Tibial artery (tissue), 4 donors: ENCODE measurements at regions not wholly inside any gene's neighbourhood (a gene's known extent, or its start where the extent isn't known, plus 50 kb on each side); places are given as distances from the start of the nearest gene placed in this dataset.

Source experiments
- DNase-seq, 2 donors: peaks; one replicate each; pipeline ENCODE4 v3.0.0-alpha.2; 2019
- H3K27ac ChIP-seq, 2 donors: fragments of 200-600 bp; sonication (generic) in 1 of 2; 1 replicate in 1 of 2; 2 replicates in 1 of 2; pipeline ENCODE4 v1.5.1; 2018 to 2019; ENCODE audit warnings: mild to moderate bottlenecking in 1 of 2
- H3K27me3 ChIP-seq, 2 donors: fragments of 200-600 bp; sonication (generic) in 1 of 2; one replicate each; pipeline versions ENCODE4 v1.5.1 to v1.6.0; 2016 to 2019
- H3K36me3 ChIP-seq, 3 donors: fragments of 200-600 bp; sonication (generic) in 2 of 3; one replicate each; pipeline ENCODE4 v1.5.1; 2016 to 2019; ENCODE audit warnings: mild to moderate bottlenecking in 2 of 3
- H3K4me1 ChIP-seq, 4 donors: fragments of 200-600 bp; sonication (generic) in 2 of 4; 1 replicate in 3 of 4; 2 replicates in 1 of 4; pipeline ENCODE4 v1.5.1; 2016 to 2019
- H3K4me3 ChIP-seq, 2 donors: fragments of 200-600 bp; sonication (generic) in 1 of 2; 1 replicate in 1 of 2; 2 replicates in 1 of 2; pipeline ENCODE4 v1.5.1; 2018 to 2019; ENCODE audit warnings: mild to moderate bottlenecking in 2 of 2
- H3K9me3 ChIP-seq, 3 donors: fragments of 200-600 bp; sonication (generic) in 1 of 3; one replicate each; pipeline ENCODE4 v1.5.1; 2016 to 2019
- CTCF ChIP-seq, 2 experiments: fragments of 200-600 bp in 1 of 2; fragments of 450-650 bp in 1 of 2; IDR thresholded peaks; one replicate each; pipeline ENCODE4 v1.5.1; 2017 to 2019; ENCODE audit warnings: antibody characterized with exemption in 2 of 2, mild to moderate bottlenecking in 1 of 2, moderate library complexity in 1 of 2
- intact Hi-C: fragments of 100-400 bp; cut with DNase I; formaldehyde crosslinking; loops from one replicate; pipeline ENCODE4 v1.15.0; 2023; ENCODE audit warnings: low total_unique reads

DNA sequence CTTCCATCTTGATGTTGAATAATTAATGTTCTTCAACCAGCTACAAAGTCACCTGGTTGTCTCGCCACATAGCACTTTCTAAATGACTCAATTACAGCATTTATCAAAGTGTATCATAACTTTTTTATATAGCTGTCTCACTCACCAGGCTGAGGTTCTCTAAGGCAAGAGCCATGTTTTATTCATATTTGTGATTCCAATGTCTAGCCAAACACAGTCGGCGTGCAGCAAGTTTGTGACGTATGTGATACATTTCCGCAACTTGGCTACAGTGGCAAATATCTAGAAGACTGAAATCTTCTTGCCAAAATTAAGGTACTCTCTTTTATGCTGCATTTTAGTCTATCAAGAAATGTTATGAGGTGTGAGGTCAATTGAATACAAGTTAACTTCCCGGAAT is 94.2 kb upstream of the WASF3 start:
- peaks cover 0 to 17% (median 7%) of the 10 kb centered on the region in 4 donors for H3K4me1 ChIP-seq
- H3K9me3 ChIP-seq = no peaks in the 10 kb centered on the region
- H3K4me3 ChIP-seq = no peak overlapping the region
- no peak for DNase-seq
- no peak overlapping the region for H3K27ac ChIP-seq
- TF ChIP-seq CTCF (IDR thresholded peaks at IDR 0.05) = no peak
- intact Hi-C loops = no loop called here
- no peaks in the 10 kb centered on the region for H3K36me3 ChIP-seq
- no peaks in the 10 kb centered on the region for H3K27me3 ChIP-seq

DNA sequence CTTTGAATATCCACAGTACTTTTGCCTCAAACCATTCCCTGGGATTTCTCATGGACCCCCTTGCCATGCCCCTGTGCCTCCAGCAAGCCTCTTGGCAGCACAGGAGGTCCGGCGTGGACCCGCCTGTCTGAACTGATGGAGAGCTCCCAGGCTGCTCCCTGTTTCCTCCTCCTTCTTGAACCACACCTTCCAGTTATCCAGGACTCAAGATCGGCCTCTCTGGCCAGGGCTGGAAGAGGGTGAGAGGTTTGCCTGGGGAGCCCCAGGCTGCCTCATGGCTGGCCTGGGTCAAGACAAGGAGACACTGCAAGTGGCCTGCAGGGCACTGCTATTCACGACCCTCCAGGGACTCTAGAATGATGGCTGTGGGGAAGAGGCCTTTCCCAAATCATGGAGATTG is 93.6 kb upstream of the WASF3 start:
- Histone ChIP-seq H3K9me3 (no peaks in the 10 kb centered on the region), H3K4me1 (peaks cover 0 to 12% (median 5%) of the 10 kb centered on the region in 4 donors), H3K4me3 (no peak overlapping the region), H3K27ac (no peak overlapping the region), H3K27me3 (no peaks in the 10 kb centered on the region), H3K36me3 (no peaks in the 10 kb centered on the region)
- no peak for TF ChIP-seq CTCF (IDR thresholded peaks at IDR 0.05)
- intact Hi-C loops = no loop called here
- no peak for DNase-seq

DNA sequence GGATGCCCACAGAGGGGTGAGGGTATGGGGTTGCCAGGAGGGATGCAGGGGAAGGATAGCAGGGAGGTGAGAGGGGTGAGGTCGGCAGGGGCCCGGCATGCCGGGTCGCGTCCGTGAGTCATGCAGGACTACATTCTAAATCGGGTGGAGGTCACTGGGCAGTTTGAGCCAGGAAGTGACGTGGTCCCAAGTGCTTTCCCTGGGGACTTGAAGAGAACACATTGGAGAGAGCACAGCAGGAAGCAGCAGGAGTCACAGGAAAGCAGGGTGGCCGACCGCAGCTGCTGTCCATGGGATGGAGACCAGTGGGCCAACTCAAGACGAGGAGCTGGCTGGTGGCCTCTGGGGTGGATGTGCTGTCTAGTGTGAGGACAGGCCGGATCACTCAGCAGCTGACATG is 92.0 kb upstream of the WASF3 start:
- no peak for DNase-seq
- H3K9me3 ChIP-seq = no peaks in the 10 kb centered on the region
- intact Hi-C loops = loop anchor here (5.0 kb wide), 1 partner anchor 667 kb away; no protein-coding TSS in a partner anchor
- no peaks in the 10 kb centered on the region for H3K27me3 ChIP-seq
- no peak overlapping the region for H3K4me3 ChIP-seq
- H3K4me1 ChIP-seq = peaks cover 0 to 9% (median 2%) of the 10 kb centered on the region in 4 donors
- H3K36me3 ChIP-seq = no peaks in the 10 kb centered on the region
- no peak overlapping the region for H3K27ac ChIP-seq
- no peak for TF ChIP-seq CTCF (IDR thresholded peaks at IDR 0.05)

DNA sequence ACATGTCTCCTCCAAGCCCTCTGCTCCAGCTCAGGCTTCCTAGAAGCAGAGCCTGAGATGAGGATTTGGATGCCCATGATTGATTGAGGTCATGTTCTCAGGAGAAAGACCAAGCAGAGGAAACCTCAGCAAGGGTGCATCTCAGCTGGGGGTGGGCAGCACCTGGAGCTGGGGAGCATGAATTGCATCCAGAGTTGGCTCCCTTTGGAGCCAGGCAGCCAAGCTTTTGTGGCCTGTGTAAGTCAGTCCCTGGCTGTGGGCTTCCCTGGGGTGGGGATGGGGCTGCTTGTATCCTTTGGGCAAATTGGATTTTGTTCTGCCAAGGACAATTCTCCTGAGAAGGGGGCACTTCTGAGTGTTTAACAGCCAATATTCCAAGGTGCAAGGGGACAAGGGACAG is 91.5 kb upstream of the WASF3 start:
- H3K27me3 ChIP-seq = no peaks in the 10 kb centered on the region
- H3K4me1 ChIP-seq = peaks cover 0 to 5% (median under 1%) of the 10 kb centered on the region in 4 donors
- DNase-seq = no peak
- no peak for TF ChIP-seq CTCF (IDR thresholded peaks at IDR 0.05)
- no peak overlapping the region for H3K27ac ChIP-seq
- H3K9me3 ChIP-seq = no peaks in the 10 kb centered on the region
- intact Hi-C loops = loop anchor here (5.0 kb wide), 1 partner anchor 666 kb away; no protein-coding TSS in a partner anchor
- no peak overlapping the region for H3K4me3 ChIP-seq
- H3K36me3 ChIP-seq = no peaks in the 10 kb centered on the region

- H3K27me3 ChIP-seq = no peaks in the 10 kb centered on the region
- H3K27ac ChIP-seq = no peak overlapping the region
- H3K36me3 ChIP-seq = no peaks in the 10 kb centered on the region
- H3K9me3 ChIP-seq = no peaks in the 10 kb centered on the region
- no peak for TF ChIP-seq CTCF (IDR thresholded peaks at IDR 0.05)
- peaks cover 0 to 4% (median 0%) of the 10 kb centered on the region in 4 donors for H3K4me1 ChIP-seq
- DNase-seq = no peak
- H3K4me3 ChIP-seq = no peak overlapping the region
- intact Hi-C loops = loop anchor here (5.0 kb wide), 1 partner anchor 664 kb away; no protein-coding TSS in a partner anchor
These were observed 89.2 kb upstream of the WASF3 start for GRCh38 chr13:26468265-26468801.
